Liver (tissue), 8 donors: ENCODE measurements at regions not wholly inside any gene's neighbourhood (a gene's known extent, or its start where the extent isn't known, plus 50 kb on each side); places are given as distances from the start of the nearest gene placed in this dataset.

ENCODE experiments used
- DNase-seq: peaks from one replicate; pipeline ENCODE4 v3.0.0-alpha.2; 2017; ENCODE audit warnings: low spot score
- H3K27ac ChIP-seq, 2 donors: one replicate each; pipeline ENCODE4 v1.7.0; 2013; ENCODE audit warnings: inconsistent platforms in 2 of 2, low read length in 2 of 2, control low read depth in 1 of 2, low read depth in 1 of 2, mild to moderate bottlenecking in 1 of 2
- H3K27me3 ChIP-seq, 4 donors: one replicate each; pipeline versions ENCODE4 v1.6.1 to v1.7.0; 2013; ENCODE audit warnings: low read length in 3 of 4, inconsistent platforms in 1 of 4, mild to moderate bottlenecking in 1 of 4, moderate library complexity in 1 of 4; ENCODE audit not compliant: control insufficient read depth in 4 of 4, insufficient read depth in 4 of 4
- H3K36me3 ChIP-seq, 4 donors: one replicate each; pipeline versions ENCODE4 v1.6.1 to v1.7.0; 2013; ENCODE audit warnings: low read length in 3 of 4, mild to moderate bottlenecking in 3 of 4, low read depth in 1 of 4, moderate library complexity in 1 of 4; ENCODE audit not compliant: control insufficient read depth in 4 of 4, insufficient read depth in 3 of 4
- H3K4me1 ChIP-seq, 4 donors: one replicate each; pipeline versions ENCODE4 v1.6.1 to v1.7.0; 2013; ENCODE audit warnings: low read length in 3 of 4, mild to moderate bottlenecking in 3 of 4, moderate library complexity in 1 of 4; ENCODE audit not compliant: control insufficient read depth in 4 of 4, insufficient read depth in 4 of 4
- H3K4me3 ChIP-seq, 3 donors: one replicate each; pipeline versions ENCODE4 v1.6.1 to v1.7.0; 2013; ENCODE audit warnings: low read length in 3 of 3, control low read depth in 1 of 3, low read depth in 1 of 3, mild to moderate bottlenecking in 1 of 3
- H3K9ac ChIP-seq, 2 donors: one replicate each; pipeline ENCODE4 v1.7.0; 2013; ENCODE audit warnings: low read length in 2 of 2, mild to moderate bottlenecking in 2 of 2, moderate library complexity in 2 of 2, control low read depth in 1 of 2, low read depth in 1 of 2
- H3K9me3 ChIP-seq, 4 donors: one replicate each; pipeline versions ENCODE4 v1.6.1 to v1.7.0; 2013; ENCODE audit warnings: low read length in 3 of 4; ENCODE audit not compliant: control insufficient read depth in 4 of 4
- EGR1 ChIP-seq, 2 donors: IDR thresholded peaks; 2 replicates each; pipeline ENCODE4 v1.6.1; 2016 to 2018; ENCODE audit warnings: antibody characterized with exemption in 2 of 2, low read depth in 2 of 2
- FOXA1 ChIP-seq: IDR thresholded peaks from 2 replicates; pipeline ENCODE4 v1.6.1; 2016; ENCODE audit warnings: antibody characterized with exemption
- FOXA2 ChIP-seq: IDR thresholded peaks from 2 replicates; pipeline ENCODE4 v1.6.1; 2016; ENCODE audit warnings: antibody characterized with exemption
- HNF4A ChIP-seq, 2 donors: conservative IDR thresholded peaks; 2 replicates each; pipeline ENCODE4 v1.6.1; 2016; ENCODE audit warnings: antibody characterized with exemption in 2 of 2, mild to moderate bottlenecking in 2 of 2
- HNF4G ChIP-seq: IDR thresholded peaks from 2 replicates; pipeline ENCODE4 v1.6.1; 2016; ENCODE audit warnings: antibody characterized with exemption
- JUND ChIP-seq, 2 donors: IDR thresholded peaks; 2 replicates each; pipeline ENCODE4 v1.6.1; 2016; ENCODE audit warnings: antibody characterized with exemption in 2 of 2
- MAX ChIP-seq: IDR thresholded peaks from 2 replicates; pipeline ENCODE4 v1.6.1; 2016; ENCODE audit warnings: antibody characterized with exemption
- NR2F2 ChIP-seq: IDR thresholded peaks from 2 replicates; pipeline ENCODE4 v1.6.1; 2016; ENCODE audit warnings: antibody characterized with exemption
- RAD21 ChIP-seq, 2 donors: IDR thresholded peaks; 2 replicates each; pipeline ENCODE4 v1.6.1; 2016; ENCODE audit warnings: antibody characterized with exemption in 2 of 2, mild to moderate bottlenecking in 2 of 2
- REST ChIP-seq: IDR thresholded peaks from 2 replicates; pipeline ENCODE4 v1.6.1; 2016; ENCODE audit warnings: antibody characterized with exemption, mild to moderate bottlenecking
- RXRA ChIP-seq, 2 donors: IDR thresholded peaks; 2 replicates each; pipeline ENCODE4 v1.6.1; 2017 to 2018; ENCODE audit warnings: antibody characterized with exemption in 2 of 2, mild to moderate bottlenecking in 1 of 2
- SP1 ChIP-seq: IDR thresholded peaks from 2 replicates; pipeline ENCODE4 v1.6.1; 2018; ENCODE audit warnings: antibody characterized with exemption, mild to moderate bottlenecking
- TAF1 ChIP-seq: conservative IDR thresholded peaks from 2 replicates; pipeline ENCODE4 v1.6.1; 2016; ENCODE audit warnings: antibody characterized with exemption, mild to moderate bottlenecking
- YY1 ChIP-seq: IDR thresholded peaks from 2 replicates; pipeline ENCODE4 v1.6.1; 2016; ENCODE audit warnings: antibody characterized with exemption, mild to moderate bottlenecking
- ZBTB33 ChIP-seq: IDR thresholded peaks from 2 replicates; pipeline ENCODE4 v1.6.1; 2016; ENCODE audit warnings: antibody characterized with exemption
- WGBS: extraction: QIAGEN DNeasy Blood & Tissue Kit; methylation state at CpG from one replicate; pipeline ENCODE4 v1.1.7; 2013; 5-methylcytosine and 5-hydroxymethylcytosine counted together
- TF ChIP-seq, protein P1 (sequence below): fragments of 150-350 bp; IDR thresholded peaks from 2 replicates; pipeline ENCODE4 v1.5.1; 2017; ENCODE audit warnings: improper control_type of control experiment, low read depth, low read length; ENCODE audit not compliant: missing input control
- TF ChIP-seq, protein P2 (sequence below): IDR thresholded peaks from 2 replicates; pipeline ENCODE4 v1.6.1; 2016; ENCODE audit warnings: antibody characterized with exemption
- donor health status: healthy.
- donor health status: healthy.
- donor health status: healthy.
- donor health status: healthy.
- donor health status: healthy.

DNA sequence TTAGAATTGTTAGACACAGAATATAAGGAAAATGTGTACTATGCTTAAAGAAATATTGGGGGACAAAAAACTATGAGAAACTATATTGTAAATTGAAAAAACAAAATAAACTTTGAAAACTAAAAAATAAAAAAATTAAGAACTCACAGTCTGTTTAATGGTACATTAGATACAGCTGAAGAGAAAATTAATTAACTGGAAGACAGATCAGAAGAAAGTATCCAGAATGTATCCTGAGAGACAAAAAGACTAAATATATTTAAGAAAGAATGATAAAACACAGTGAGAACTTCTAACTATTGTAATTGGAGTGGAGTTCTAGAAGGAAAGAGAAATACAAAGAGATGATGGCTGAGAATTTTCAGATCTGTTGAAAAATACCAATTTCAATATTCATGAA, 57.6 kb upstream of the SH3PXD2B start:
- no peak for DNase-seq

DNA sequence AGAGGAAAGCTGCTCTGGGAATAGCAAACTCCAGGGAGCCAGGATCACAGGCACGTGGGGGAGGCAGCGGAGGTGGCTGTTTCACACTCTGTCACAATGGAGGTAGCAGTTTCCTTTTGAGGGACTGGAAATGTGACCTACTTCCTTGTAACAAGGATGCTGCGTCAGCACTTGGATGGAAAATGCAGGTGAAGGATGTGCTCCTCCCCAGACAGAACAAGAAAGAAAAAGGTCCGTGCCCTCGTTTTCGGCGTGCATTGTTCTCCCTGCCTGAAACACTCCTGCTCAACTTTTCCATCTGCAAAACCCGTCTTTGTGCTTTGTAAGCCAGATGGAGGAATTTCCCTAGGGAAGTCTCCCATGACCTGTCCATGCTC, 55.1 kb upstream of the SH3PXD2B start:
- WGBS = 60% methylated on average over 8 of the region's 8 CpGs
- no peak overlapping the region for H3K9ac ChIP-seq
- H3K27ac ChIP-seq = no peak overlapping the region
- no peaks in the 10 kb centered on the region for H3K9me3 ChIP-seq
- no peak overlapping the region for H3K4me3 ChIP-seq
- no peak for DNase-seq
- peaks cover 0 to 2% (median 0%) of the 10 kb centered on the region in 4 donors for H3K27me3 ChIP-seq
- H3K36me3 ChIP-seq = no peaks in the 10 kb centered on the region
- H3K4me1 ChIP-seq = no peaks in the 10 kb centered on the region
- TF ChIP-seq ZBTB33 (no peak), EGR1 (IDR thresholded peaks at IDR 0.05; ENCODE audit: low read depth in 2 of 2) (no peak), FOXA2 (no peak), SP1 (no peak), RAD21 (IDR thresholded peaks at IDR 0.05) (no peak), NR2F2 (no peak), YY1 (no peak), FOXA1 (no peak), TAF1 (no peak), HNF4A (conservative IDR thresholded peaks at IDR 0.05) (no peak)
- TF ChIP-seq, protein P1, sequence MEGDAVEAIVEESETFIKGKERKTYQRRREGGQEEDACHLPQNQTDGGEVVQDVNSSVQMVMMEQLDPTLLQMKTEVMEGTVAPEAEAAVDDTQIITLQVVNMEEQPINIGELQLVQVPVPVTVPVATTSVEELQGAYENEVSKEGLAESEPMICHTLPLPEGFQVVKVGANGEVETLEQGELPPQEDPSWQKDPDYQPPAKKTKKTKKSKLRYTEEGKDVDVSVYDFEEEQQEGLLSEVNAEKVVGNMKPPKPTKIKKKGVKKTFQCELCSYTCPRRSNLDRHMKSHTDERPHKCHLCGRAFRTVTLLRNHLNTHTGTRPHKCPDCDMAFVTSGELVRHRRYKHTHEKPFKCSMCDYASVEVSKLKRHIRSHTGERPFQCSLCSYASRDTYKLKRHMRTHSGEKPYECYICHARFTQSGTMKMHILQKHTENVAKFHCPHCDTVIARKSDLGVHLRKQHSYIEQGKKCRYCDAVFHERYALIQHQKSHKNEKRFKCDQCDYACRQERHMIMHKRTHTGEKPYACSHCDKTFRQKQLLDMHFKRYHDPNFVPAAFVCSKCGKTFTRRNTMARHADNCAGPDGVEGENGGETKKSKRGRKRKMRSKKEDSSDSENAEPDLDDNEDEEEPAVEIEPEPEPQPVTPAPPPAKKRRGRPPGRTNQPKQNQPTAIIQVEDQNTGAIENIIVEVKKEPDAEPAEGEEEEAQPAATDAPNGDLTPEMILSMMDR = no peak
- TF ChIP-seq, protein P2, sequence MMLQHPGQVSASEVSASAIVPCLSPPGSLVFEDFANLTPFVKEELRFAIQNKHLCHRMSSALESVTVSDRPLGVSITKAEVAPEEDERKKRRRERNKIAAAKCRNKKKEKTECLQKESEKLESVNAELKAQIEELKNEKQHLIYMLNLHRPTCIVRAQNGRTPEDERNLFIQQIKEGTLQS = no peak

More for the DNA sequence above, 57.6 kb upstream of the SH3PXD2B start:
- Histone ChIP-seq H3K27me3 (peaks cover 0 to 2% (median 0%) of the 10 kb centered on the region in 4 donors), H3K9ac (no peak overlapping the region), H3K4me1 (no peaks in the 10 kb centered on the region), H3K27ac (no peak overlapping the region), H3K9me3 (no peaks in the 10 kb centered on the region), H3K4me3 (no peak overlapping the region), H3K36me3 (no peaks in the 10 kb centered on the region)
- TF ChIP-seq RAD21 (IDR thresholded peaks at IDR 0.05) (no peak), HNF4A (conservative IDR thresholded peaks at IDR 0.05) (no peak), JUND (IDR thresholded peaks at IDR 0.05) (no peak), FOXA2 (no peak), SP1 (no peak), MAX (no peak), RXRA (IDR thresholded peaks at IDR 0.05) (no peak), TAF1 (no peak), NR2F2 (no peak), FOXA1 (no peak), YY1 (no peak), HNF4G (no peak), EGR1 (IDR thresholded peaks at IDR 0.05; ENCODE audit: low read depth in 2 of 2) (no peak), REST (no peak)
- TF ChIP-seq, protein P1 = no peak
- TF ChIP-seq, protein P2 = no peak
